ENCODE measurements at regions not wholly inside any gene's neighbourhood (a gene's known extent, or its start where the extent isn't known, plus 50 kb on each side); places are given as distances from the start of the nearest gene placed in this dataset.

GRCh38 chr5:12951846-12952245, 992.6 kb downstream of the DNAH5 start:
- no peak for TF ChIP-seq KLF16 (tag by site-specific recombination; IDR thresholded peaks at IDR 0.05)
- TF ChIP-seq CTCF (tag by site-specific recombination; IDR thresholded peaks at IDR 0.05) = no peak
- TF ChIP-seq ZNF324 (tag by site-specific recombination; IDR thresholded peaks at IDR 0.05) = no peak
- TF ChIP-seq ZBTB11 (tag by site-specific recombination; conservative IDR thresholded peaks at IDR 0.05; ENCODE audit: low read depth) = no peak
- TF ChIP-seq ZNF549 (tag by site-specific recombination; IDR thresholded peaks at IDR 0.05) = no peak
- TF ChIP-seq TCF7L2 (IDR thresholded peaks at IDR 0.05; ENCODE audit: borderline replicate concordance, low read depth, low read length) = no peak
- no peak for TF ChIP-seq RBAK (tag by site-specific recombination; IDR thresholded peaks at IDR 0.05)
- no peak for TF ChIP-seq ZNF423 (tag by site-specific recombination; IDR thresholded peaks at IDR 0.05)
- TF ChIP-seq, protein P1, sequence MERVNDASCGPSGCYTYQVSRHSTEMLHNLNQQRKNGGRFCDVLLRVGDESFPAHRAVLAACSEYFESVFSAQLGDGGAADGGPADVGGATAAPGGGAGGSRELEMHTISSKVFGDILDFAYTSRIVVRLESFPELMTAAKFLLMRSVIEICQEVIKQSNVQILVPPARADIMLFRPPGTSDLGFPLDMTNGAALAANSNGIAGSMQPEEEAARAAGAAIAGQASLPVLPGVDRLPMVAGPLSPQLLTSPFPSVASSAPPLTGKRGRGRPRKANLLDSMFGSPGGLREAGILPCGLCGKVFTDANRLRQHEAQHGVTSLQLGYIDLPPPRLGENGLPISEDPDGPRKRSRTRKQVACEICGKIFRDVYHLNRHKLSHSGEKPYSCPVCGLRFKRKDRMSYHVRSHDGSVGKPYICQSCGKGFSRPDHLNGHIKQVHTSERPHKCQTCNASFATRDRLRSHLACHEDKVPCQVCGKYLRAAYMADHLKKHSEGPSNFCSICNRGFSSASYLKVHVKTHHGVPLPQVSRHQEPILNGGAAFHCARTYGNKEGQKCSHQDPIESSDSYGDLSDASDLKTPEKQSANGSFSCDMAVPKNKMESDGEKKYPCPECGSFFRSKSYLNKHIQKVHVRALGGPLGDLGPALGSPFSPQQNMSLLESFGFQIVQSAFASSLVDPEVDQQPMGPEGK (tag by site-specific recombination; IDR thresholded peaks at IDR 0.05) = no peak
- TF ChIP-seq SCRT2 (tag by site-specific recombination; IDR thresholded peaks at IDR 0.05) = no peak
- TF ChIP-seq KLF8 (tag by site-specific recombination; IDR thresholded peaks at IDR 0.05) = no peak
